HCT116 (cell line): ENCODE measurements at regions not wholly inside any gene's neighbourhood (a gene's known extent, or its start where the extent isn't known, plus 50 kb on each side); places are given as distances from the start of the nearest gene placed in this dataset.

ENCODE experiments used
- ATAC-seq: fragments of 200-7000 bp; cut with Tn5 transposase; 2 replicates; pipeline ENCODE4 v1.9.1; 2020; ENCODE audit warnings: mild to moderate bottlenecking, moderate library complexity
- BruUV-seq: library from RNA; stranded (reverse); fragments of 400-500 nt; replicated peaks from 2 replicates; lab custom pipeline; 2021; lab: Mats Ljungman, UMichigan
- CTCF ChIA-PET: fragments of 300-600 bp; sonication (Branson Sonifier 250); formaldehyde crosslinking; loops from one replicate; lab custom pipeline; 2021; ENCODE audit warnings: antibody characterized with exemption; lab: Charles Lee
- POLR2A ChIA-PET: fragments of 300-600, 350-600 bp; sonication (Branson Sonifier 250); formaldehyde crosslinking; loops from one replicate; lab custom pipeline; 2021; ENCODE audit warnings: antibody characterized with exemption; lab: Charles Lee
- RAD21 ChIA-PET, 2 experiments: fragments of 300-600 bp; sonication (Branson Sonifier 250); formaldehyde crosslinking; loops; one replicate each; lab custom pipeline; 2023; ENCODE audit warnings: low total read pairs in 2 of 2; ENCODE audit not compliant: uncharacterized antibody in 2 of 2, unreplicated experiment in 2 of 2, low non-redundant PET in 1 of 2; lab: Charles Lee
- DNase-seq: peaks from one replicate; pipeline ENCODE4 v3.0.0-alpha.2; 2010; ENCODE audit warnings: low read depth, low spot score
- H2AFZ ChIP-seq: fragments of 200-600 bp; shearing (Covaris generic), sonication (generic); 2 replicates; pipeline ENCODE4 v1.6.1; 2017; ENCODE audit warnings: low read depth, mixed run types, mixed read lengths, antibody characterized with exemption, low read length; ENCODE audit not compliant: poor library complexity, severe bottlenecking
- H3K27ac ChIP-seq: 2 replicates; pipeline ENCODE4 v1.5.1; 2012; ENCODE audit warnings: low read depth, low read length
- H3K27me3 ChIP-seq: fragments of 200-600 bp; sonication (generic); 2 replicates; pipeline ENCODE4 v1.6.1; 2016; ENCODE audit warnings: mixed run types, low read length, mixed read lengths; ENCODE audit not compliant: insufficient read depth
- H3K36me3 ChIP-seq, 2 experiments: fragments of 200-500 bp in 1 of 2; fragments of 200-600 bp in 1 of 2; sonication (Bioruptor generic) in 1 of 2; sonication (generic) in 1 of 2; 2 replicates each; pipeline versions ENCODE4 v1.5.1 to v1.6.1; 2014 to 2016; ENCODE audit warnings: low read length in 2 of 2, inconsistent platforms in 1 of 2, mixed read lengths in 1 of 2, mixed run types in 1 of 2; ENCODE audit not compliant: insufficient read depth in 2 of 2, control insufficient read depth in 1 of 2
- H3K4me1 ChIP-seq, 2 experiments: fragments of 200-600 bp in 1 of 2; sonication (generic) in 1 of 2; 2 replicates each; pipeline versions ENCODE4 v1.5.1 to v1.6.1; 2012 to 2017; ENCODE audit warnings: low read length in 2 of 2, inconsistent platforms in 1 of 2, mild to moderate bottlenecking in 1 of 2, mixed read lengths in 1 of 2, mixed run types in 1 of 2, moderate library complexity in 1 of 2; ENCODE audit not compliant: insufficient read depth in 2 of 2, control insufficient read depth in 1 of 2
- H3K4me2 ChIP-seq: fragments of 200-600 bp; sonication (generic); 2 replicates; pipeline ENCODE4 v1.6.1; 2017; ENCODE audit warnings: mixed run types, low read length, mixed read lengths
- H3K4me3 ChIP-seq, 2 experiments: fragments of 200-600 bp in 1 of 2; sonication (generic) in 1 of 2; replicated peaks in 1 of 2; 2 replicates each; pipeline ENCODE4 v1.5.1; 2011 to 2016; ENCODE audit warnings: low read length in 2 of 2, control low read depth in 1 of 2, low read depth in 1 of 2, mild to moderate bottlenecking in 1 of 2, mixed read lengths in 1 of 2, mixed run types in 1 of 2
- H3K79me2 ChIP-seq: fragments of 200-600 bp; sonication (generic); 2 replicates; pipeline ENCODE4 v1.6.1; 2017; ENCODE audit warnings: mild to moderate bottlenecking, mixed run types, low read length, moderate library complexity, mixed read lengths; ENCODE audit not compliant: insufficient read depth
- H3K9ac ChIP-seq: fragments of 200-600 bp; sonication (generic); 2 replicates; pipeline ENCODE4 v1.6.1; 2016; ENCODE audit warnings: low read length, mixed read lengths
- H3K9me2 ChIP-seq: fragments of 200-600 bp; sonication (generic), shearing (Covaris generic); 2 replicates; pipeline ENCODE4 v1.6.1; 2017; ENCODE audit warnings: mixed run types, mild to moderate bottlenecking, moderate library complexity; ENCODE audit not compliant: insufficient read depth
- H3K9me3 ChIP-seq, 2 experiments: fragments of 200-500 bp in 1 of 2; fragments of 200-600 bp in 1 of 2; sonication (Bioruptor generic) in 1 of 2; sonication (generic) in 1 of 2; 2 replicates each; pipeline ENCODE4 v1.6.1; 2014 to 2017; ENCODE audit warnings: low read length in 2 of 2, mixed read lengths in 2 of 2, inconsistent platforms in 1 of 2, low read depth in 1 of 2, mild to moderate bottlenecking in 1 of 2, mixed run types in 1 of 2, moderate library complexity in 1 of 2; ENCODE audit not compliant: control insufficient read depth in 1 of 2, insufficient read depth in 1 of 2
- H4K20me1 ChIP-seq: fragments of 200-600 bp; sonication (generic), shearing (Covaris generic); 2 replicates; pipeline ENCODE4 v1.6.1; 2017; ENCODE audit warnings: mixed run types, mild to moderate bottlenecking, moderate library complexity; ENCODE audit not compliant: insufficient read depth
- ATF3 ChIP-seq: IDR thresholded peaks from 2 replicates; pipeline ENCODE4 v1.6.1; 2012
- CBX3 ChIP-seq: IDR thresholded peaks from 2 replicates; pipeline ENCODE4 v1.6.1; 2012; ENCODE audit warnings: low read depth
- CTCF ChIP-seq, 3 experiments: fragments of 200-600 bp in 1 of 3; sonication (generic) in 1 of 3; IDR thresholded peaks in 2 of 3; conservative IDR thresholded peaks in 1 of 3; 2 replicates each; pipeline ENCODE4 v1.5.1; 2012 to 2017; ENCODE audit warnings: low read depth in 2 of 3, low read length in 2 of 3, antibody characterized with exemption in 1 of 3, borderline replicate concordance in 1 of 3, control low read depth in 1 of 3, mild to moderate bottlenecking in 1 of 3, mixed read lengths in 1 of 3, mixed run types in 1 of 3, moderate library complexity in 1 of 3; ENCODE audit not compliant: insufficient read depth in 1 of 3
- EGR1 ChIP-seq: IDR thresholded peaks from 2 replicates; pipeline ENCODE4 v1.6.1; 2012; ENCODE audit warnings: low read depth
- FOSL1 ChIP-seq: IDR thresholded peaks from 2 replicates; pipeline ENCODE4 v1.6.1; 2012; ENCODE audit warnings: low read depth
- JUND ChIP-seq: IDR thresholded peaks from 2 replicates; pipeline ENCODE4 v1.6.1; 2012
- POLR2A ChIP-seq: IDR thresholded peaks from 2 replicates; pipeline ENCODE4 v1.7.0; 2011; ENCODE audit warnings: borderline replicate concordance; ENCODE audit not compliant: insufficient read depth, insufficient read length; ENCODE audit errors: extremely low read depth
- POLR2AphosphoS5 ChIP-seq: IDR thresholded peaks from 2 replicates; pipeline ENCODE4 v1.6.1; 2011; ENCODE audit warnings: mild to moderate bottlenecking, low read depth, low read length, moderate library complexity
- RAD21 ChIP-seq: IDR thresholded peaks from 2 replicates; pipeline ENCODE4 v1.6.1; 2012; ENCODE audit warnings: low read depth, mild to moderate bottlenecking
- REST ChIP-seq: IDR thresholded peaks from 2 replicates; pipeline ENCODE4 v1.6.1; 2012; ENCODE audit warnings: low read depth
- SP1 ChIP-seq: IDR thresholded peaks from 2 replicates; pipeline ENCODE4 v1.6.1; 2012; ENCODE audit warnings: low read depth
- SRF ChIP-seq: IDR thresholded peaks from 2 replicates; pipeline ENCODE4 v1.6.1; 2012; ENCODE audit warnings: low read depth
- TCF7L2 ChIP-seq: IDR thresholded peaks from 2 replicates; pipeline ENCODE4 v1.7.0; 2011; ENCODE audit warnings: borderline replicate concordance, inconsistent platforms; ENCODE audit not compliant: insufficient read depth, insufficient read length; ENCODE audit errors: extremely low read depth
- ZFX ChIP-seq: fragments of 450-650 bp; IDR thresholded peaks from 2 replicates; pipeline ENCODE4 v1.6.1; 2017
- ZNF274 ChIP-seq: fragments of 200-500 bp; sonication (Bioruptor generic); IDR thresholded peaks from 2 replicates; pipeline ENCODE4 v1.6.1; 2014; ENCODE audit warnings: mild to moderate bottlenecking, low read depth, low read length, inconsistent platforms
- intact Hi-C: fragments of 100-400 bp; cut with micrococcal nuclease; formaldehyde crosslinking; loops from 2 replicates; pipeline ENCODE4 v1.10.0; 2022

GRCh38 chr13:111883571-111884343 is 183.2 kb upstream of the SOX1 start:
- Histone ChIP-seq H2AFZ (no peak overlapping the region), H3K27me3 (peaks cover 48% of the 10 kb centered on the region), H3K9me2 (no peaks in the 10 kb centered on the region), H4K20me1 (no peaks in the 10 kb centered on the region), H3K27ac (no peak overlapping the region), H3K4me3 (no peak overlapping the region), H3K36me3 (no peaks in the 10 kb centered on the region), H3K9me3 (no peaks in the 10 kb centered on the region), H3K79me2 (no peaks in the 10 kb centered on the region), H3K4me1 (no peaks in the 10 kb centered on the region), H3K9ac (no peak overlapping the region), H3K4me2 (no peak overlapping the region)
- CTCF ChIA-PET = no interaction called here
- RAD21 ChIA-PET = no interaction called here
- ATAC-seq = no peak
- intact Hi-C loops = no loop called here
- BruUV-seq = no TSS peak
- POLR2A ChIA-PET = no interaction called here
- DNase-seq = no peak
- TF ChIP-seq CBX3 = no peak
- TF ChIP-seq CTCF (IDR thresholded peaks at IDR 0.05 in 2 of 3, conservative IDR thresholded peaks at IDR 0.05 in 1 of 3; ENCODE audit: borderline replicate concordance in 1 of 3, insufficient read depth in 1 of 3, low read depth in 2 of 3, low read length in 2 of 3) = no peak
- TF ChIP-seq ZNF274 = no peak
- no peak for TF ChIP-seq FOSL1
- no peak for TF ChIP-seq EGR1

- H3K27ac ChIP-seq = no peak overlapping the region
- H3K4me2 ChIP-seq = no peak overlapping the region
- no peak overlapping the region for H2AFZ ChIP-seq
- intact Hi-C loops = no loop called here
- no peaks in the 10 kb centered on the region for H3K4me1 ChIP-seq
- H3K9me2 ChIP-seq = no peaks in the 10 kb centered on the region
- H3K27me3 ChIP-seq = peaks cover 45% of the 10 kb centered on the region
- no peak overlapping the region for H3K4me3 ChIP-seq
- no peaks in the 10 kb centered on the region for H4K20me1 ChIP-seq
- H3K36me3 ChIP-seq = no peaks in the 10 kb centered on the region
- H3K9ac ChIP-seq = no peak overlapping the region
- DNase-seq (no peak), ATAC-seq (no peak)
- ChIA-PET RAD21 (no interaction called here), CTCF (no interaction called here), POLR2A (no interaction called here)
- H3K79me2 ChIP-seq = no peaks in the 10 kb centered on the region
- H3K9me3 ChIP-seq = no peaks in the 10 kb centered on the region
- no TSS peak for BruUV-seq
- TF ChIP-seq SP1 (no peak), FOSL1 (no peak), SRF (no peak), JUND (no peak), RAD21 (no peak), ZFX (no peak), TCF7L2 (no peak), POLR2AphosphoS5 (no peak), ATF3 (no peak), POLR2A (no peak), REST (no peak)
These were observed 180.6 kb upstream of the SOX1 start for GRCh38 chr13:111886217-111886945.
